ENCODE measurements at regions not wholly inside any gene's neighbourhood (a gene's known extent, or its start where the extent isn't known, plus 50 kb on each side); places are given as distances from the start of the nearest gene placed in this dataset.

- no peak for DNase-seq
Measured at GRCh38 chr9:99401680-99402504, 179.8 kb downstream of the SEC61B start.

GRCh38 chr9:99403371-99403770, 181.3 kb downstream of the SEC61B start:
- DNase-seq, result no peak

GRCh38 chr9:99405359-99405758, 183.3 kb downstream of the SEC61B start:
- no peak for DNase-seq

- no peak for DNase-seq
Measured at GRCh38 chr9:99406939-99407338, 184.9 kb downstream of the SEC61B start.

- no peak for DNase-seq
Measured at GRCh38 chr9:99411068-99411467, 189.0 kb downstream of the SEC61B start.

- DNase-seq, result no peak
Measured at GRCh38 chr9:99411479-99412115, 189.5 kb downstream of the SEC61B start.

- DNase-seq, result no peak
Measured at GRCh38 chr9:99412606-99413005, 190.5 kb downstream of the SEC61B start.

- no peak for DNase-seq
Measured at GRCh38 chr9:99414321-99414720, 192.2 kb downstream of the SEC61B start.

GRCh38 chr9:99415606-99416005, 193.5 kb downstream of the SEC61B start:
- no peak for DNase-seq

GRCh38 chr9:99416007-99416406, 193.9 kb downstream of the SEC61B start:
- DNase-seq, result no peak

GRCh38 chr9:99419070-99419469, 197.0 kb downstream of the SEC61B start:
- DNase-seq, result no peak

- no peak for DNase-seq
Measured at GRCh38 chr9:99421369-99421768, 199.3 kb downstream of the SEC61B start.

- DNase-seq, result no peak
Measured at GRCh38 chr9:99425124-99425523, 203.0 kb downstream of the SEC61B start.

GRCh38 chr9:99425923-99426842, 204.1 kb downstream of the SEC61B start:
- no peak for DNase-seq

GRCh38 chr9:99427260-99427659, 205.2 kb downstream of the SEC61B start:
- no peak for DNase-seq

GRCh38 chr9:99430301-99430700, 208.2 kb downstream of the SEC61B start:
- no peak for DNase-seq

GRCh38 chr9:99431103-99431502, 209.0 kb downstream of the SEC61B start:
- DNase-seq, result no peak

- no peak for DNase-seq
Measured at GRCh38 chr9:99432075-99432474, 210.0 kb downstream of the SEC61B start.

- DNase-seq, result no peak
Measured at GRCh38 chr9:99433095-99433494, 211.0 kb downstream of the SEC61B start.

GRCh38 chr9:99433555-99433954, 211.5 kb downstream of the SEC61B start:
- DNase-seq, result no peak

GRCh38 chr9:99436616-99437015, 214.5 kb downstream of the SEC61B start:
- no peak for DNase-seq

- no peak for DNase-seq
Measured at GRCh38 chr9:99437145-99437544, 215.1 kb downstream of the SEC61B start.

- DNase-seq, result no peak
Measured at GRCh38 chr9:99438596-99438995, 216.5 kb downstream of the SEC61B start.
